Small intestine (tissue), 7 donors: ENCODE measurements at regions not wholly inside any gene's neighbourhood (a gene's known extent, or its start where the extent isn't known, plus 50 kb on each side); places are given as distances from the start of the nearest gene placed in this dataset.
"Not testable (repeated sequence)": the region's sequence is repeated elsewhere in the genome, so short reads cannot be mapped to it uniquely, and the experiment has no call there.

Source experiments
- DNase-seq, 2 donors: peaks; one replicate each; pipeline versions ENCODE4 v3.0.0 to v3.0.0-alpha.2; 2013
- FAIRE-seq: peaks from 2 replicates; lab custom pipeline; 2012; peaks lifted over from hg19 to GRCh38; lab: Jason Lieb, UNC
- H3K27ac ChIP-seq, 3 donors: one replicate each; pipeline ENCODE4 v1.5.1; 2013; ENCODE audit warnings: low read length in 2 of 3, mild to moderate bottlenecking in 2 of 3, control low read depth in 1 of 3, inconsistent platforms in 1 of 3, low read depth in 1 of 3, moderate library complexity in 1 of 3
- H3K27me3 ChIP-seq, 3 donors: one replicate each; pipeline ENCODE4 v1.6.1; 2013; ENCODE audit warnings: low read length in 3 of 3, inconsistent platforms in 1 of 3; ENCODE audit not compliant: control insufficient read depth in 3 of 3, insufficient read depth in 3 of 3
- H3K36me3 ChIP-seq, 3 donors: one replicate each; pipeline ENCODE4 v1.6.1; 2013; ENCODE audit warnings: low read length in 3 of 3, inconsistent platforms in 1 of 3, low read depth in 1 of 3, mild to moderate bottlenecking in 1 of 3, moderate library complexity in 1 of 3; ENCODE audit not compliant: control insufficient read depth in 3 of 3, insufficient read depth in 2 of 3
- H3K4me1 ChIP-seq, 3 donors: one replicate each; pipeline ENCODE4 v1.6.1; 2013; ENCODE audit warnings: low read length in 2 of 3, inconsistent platforms in 1 of 3, low read depth in 1 of 3, mild to moderate bottlenecking in 1 of 3, moderate library complexity in 1 of 3; ENCODE audit not compliant: control insufficient read depth in 3 of 3, insufficient read depth in 2 of 3
- H3K4me3 ChIP-seq, 3 donors: one replicate each; pipeline ENCODE4 v1.5.1; 2013; ENCODE audit warnings: low read length in 3 of 3, control low read depth in 1 of 3, inconsistent platforms in 1 of 3, low read depth in 1 of 3, mild to moderate bottlenecking in 1 of 3, moderate library complexity in 1 of 3
- H3K9me3 ChIP-seq, 2 donors: one replicate each; pipeline ENCODE4 v1.6.1; 2013; ENCODE audit warnings: low read depth in 1 of 2, low read length in 1 of 2; ENCODE audit not compliant: control insufficient read depth in 2 of 2, insufficient read depth in 1 of 2
- WGBS, 3 donors: extraction: QIAGEN DNeasy Blood & Tissue Kit; methylation state at CpG; one replicate each; pipeline ENCODE4 v1.1.7; 2013; 5-methylcytosine and 5-hydroxymethylcytosine counted together
- donor health status: healthy with polysubstance abuse.
- donor health status: control.
- donor health status: control.
- donor health status: Bipolar disorder and iron deficiency.
- donor health status: healthy.

DNA sequence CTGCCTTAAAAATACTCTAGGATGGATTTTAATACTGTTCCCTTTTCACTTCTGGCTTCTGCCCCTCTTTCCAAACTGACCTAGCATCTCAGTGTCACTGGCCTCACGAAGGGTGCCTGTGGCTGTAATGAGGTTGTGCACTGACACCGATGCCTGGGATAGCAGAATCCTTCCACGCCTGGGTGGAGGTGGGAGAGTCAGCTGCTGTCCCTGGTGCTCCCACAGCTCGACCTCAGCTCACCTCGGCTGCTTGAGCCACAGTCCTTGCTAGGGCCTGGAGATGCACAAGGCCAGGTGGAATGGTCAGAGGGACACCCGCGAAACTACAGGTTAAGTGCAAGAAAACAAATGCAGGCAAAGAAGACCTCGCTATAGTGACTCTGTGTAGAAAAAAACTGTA lies 123.4 kb upstream of the ACBD5 start:
- no peak for FAIRE-seq
- no peak for DNase-seq
- Histone ChIP-seq H3K36me3 (no peaks in the 10 kb centered on the region), H3K27me3 (no peaks in the 10 kb centered on the region), H3K27ac (no peak overlapping the region), H3K9me3 (no peaks in the 10 kb centered on the region), H3K4me1 (no peaks in the 10 kb centered on the region), H3K4me3 (no peak overlapping the region)
- 60 to 73% (median 71%) methylated on average over 8 of the region's 8 CpGs for WGBS, 3 donors

DNA sequence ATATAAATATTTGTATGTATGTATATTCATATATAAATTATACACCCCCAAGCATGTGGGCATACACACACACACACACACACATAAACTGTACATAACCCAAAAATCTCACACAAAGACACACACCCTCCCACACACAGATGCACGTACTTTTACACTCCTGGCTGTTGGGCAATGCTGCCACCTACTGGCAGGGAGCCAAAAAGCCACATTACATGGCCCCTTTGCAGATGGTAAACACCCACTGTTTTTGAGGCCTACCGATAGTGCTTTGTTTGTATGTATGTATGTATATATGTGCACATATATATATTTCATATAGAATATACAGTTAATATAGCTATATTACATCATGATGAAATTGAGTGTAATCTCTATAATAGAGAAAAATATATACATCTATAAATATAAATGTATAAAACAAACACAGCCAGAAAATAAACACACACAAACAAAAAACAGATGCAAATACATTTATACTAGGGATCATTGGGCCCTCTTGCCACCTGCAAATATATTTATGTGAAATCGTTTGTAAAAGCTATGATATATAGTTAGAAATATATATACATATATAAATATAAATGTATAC lies 120.1 kb upstream of the ACBD5 start:
- Histone ChIP-seq H3K9me3 (no peaks in the 10 kb centered on the region), H3K27ac (no peak overlapping the region), H3K4me1 (no peaks in the 10 kb centered on the region), H3K36me3 (no peaks in the 10 kb centered on the region), H3K4me3 (no peak overlapping the region), H3K27me3 (no peaks in the 10 kb centered on the region)
- DNase-seq (peak; percentile 82), FAIRE-seq (peak; percentile 77)
- 10 to 16% (median 10%) methylated on average over 3 of the region's 3 CpGs for WGBS, 3 donors

DNA sequence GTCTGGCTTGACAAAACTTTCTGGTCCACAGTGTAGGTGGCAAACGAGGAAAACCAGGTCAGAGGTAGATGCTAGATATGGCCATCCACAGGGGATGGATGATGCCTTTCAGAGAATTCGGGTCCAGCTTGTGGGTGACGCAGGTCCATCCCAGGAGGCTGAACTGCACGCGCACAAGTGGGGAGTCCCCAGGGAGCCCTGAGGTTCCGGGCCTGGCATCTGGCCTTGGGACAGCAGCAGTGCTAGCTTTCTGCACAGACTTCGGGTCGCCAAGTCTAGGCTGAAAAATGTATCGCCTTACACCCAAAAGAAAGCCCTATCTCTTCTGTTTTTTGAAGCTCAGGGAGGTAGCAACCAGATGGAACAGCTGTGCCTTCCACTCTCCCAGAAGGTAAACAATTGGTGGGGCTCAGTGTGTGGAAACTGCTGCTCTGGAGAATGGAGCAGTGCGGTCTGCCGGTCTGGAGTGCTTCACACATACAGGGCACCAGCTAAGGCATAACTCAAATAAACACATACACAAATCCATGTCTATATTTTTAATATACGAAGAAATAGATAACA lies 119.3 kb upstream of the ACBD5 start:
- Histone ChIP-seq H3K27ac (no peak overlapping the region), H3K27me3 (no peaks in the 10 kb centered on the region), H3K36me3 (no peaks in the 10 kb centered on the region), H3K4me3 (no peak overlapping the region), H3K4me1 (no peaks in the 10 kb centered on the region), H3K9me3 (no peaks in the 10 kb centered on the region)
- FAIRE-seq (no peak), DNase-seq (no peak)
- WGBS, 3 donors = 79 to 84% (median 83%) methylated on average over 12 of the region's 12 CpGs

DNA sequence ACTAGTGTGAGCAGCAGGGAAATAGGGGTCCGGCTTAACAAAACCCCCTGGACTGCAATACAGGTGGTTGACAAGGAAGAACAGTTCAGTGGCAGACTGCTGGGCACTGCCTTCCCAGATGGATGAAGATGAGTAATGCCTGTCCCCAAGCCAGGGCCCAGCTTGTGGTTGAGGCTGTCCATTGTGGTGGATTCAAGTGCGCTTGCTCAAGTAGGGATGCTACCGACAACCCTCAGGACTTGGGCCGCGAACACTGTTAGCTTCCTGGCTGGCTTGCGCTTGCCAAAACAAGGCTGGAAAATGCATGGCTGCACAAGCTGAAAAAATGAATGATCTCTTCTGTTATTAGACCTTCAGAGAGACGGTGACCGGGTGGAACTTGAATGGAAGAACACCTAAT lies 116.1 kb upstream of the ACBD5 start:
- Histone ChIP-seq H3K9me3 (no peaks in the 10 kb centered on the region), H3K36me3 (no peaks in the 10 kb centered on the region), H3K4me1 (no peaks in the 10 kb centered on the region), H3K27ac (no peak overlapping the region), H3K27me3 (peaks cover 0 to 2% (median 0%) of the 10 kb centered on the region in 3 donors), H3K4me3 (no peak overlapping the region)
- FAIRE-seq (no peak), DNase-seq (no peak)
- 95 to 96% (median 96%) methylated on average over 8 of the region's 8 CpGs for WGBS, 3 donors

DNA sequence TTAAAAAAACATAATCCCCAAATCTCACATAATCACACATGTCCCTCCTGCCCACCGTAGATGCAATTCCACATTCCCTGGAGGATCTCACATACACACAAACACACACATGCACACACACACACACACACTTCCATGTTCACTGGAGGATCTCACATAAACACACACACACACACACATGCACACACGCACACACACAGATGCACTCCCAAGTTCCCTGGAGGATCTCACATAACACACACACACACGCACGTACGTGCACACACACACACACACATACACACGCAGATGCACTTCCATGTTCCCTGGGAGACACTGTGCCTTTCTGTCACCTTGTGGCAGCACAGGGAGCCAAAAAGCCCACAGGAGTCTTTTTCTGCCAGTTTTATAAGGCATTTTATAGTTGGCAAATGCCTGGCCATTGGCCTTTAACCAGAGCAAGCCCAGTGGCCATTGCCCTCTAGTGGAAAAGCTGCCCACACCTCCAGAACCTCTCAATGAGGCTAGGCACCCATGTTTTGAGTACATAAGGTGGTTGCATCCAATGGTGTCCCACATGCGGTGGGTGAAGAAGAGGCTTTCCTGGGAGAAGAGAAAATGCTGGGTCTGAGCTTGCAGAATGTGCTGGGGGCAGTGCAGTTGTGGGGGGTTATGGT lies 115.4 kb upstream of the ACBD5 start:
- no peak for DNase-seq
- H3K4me1 ChIP-seq = no peaks in the 10 kb centered on the region
- H3K9me3 ChIP-seq = no peaks in the 10 kb centered on the region
- H3K4me3 ChIP-seq = no peak overlapping the region
- WGBS, 3 donors = 91 to 96% (median 93%) methylated on average over 7 of the region's 7 CpGs
- peaks cover 0 to 2% (median 0%) of the 10 kb centered on the region in 3 donors for H3K27me3 ChIP-seq
- H3K27ac ChIP-seq = no peak overlapping the region
- no peak for FAIRE-seq
- H3K36me3 ChIP-seq = no peaks in the 10 kb centered on the region

DNA sequence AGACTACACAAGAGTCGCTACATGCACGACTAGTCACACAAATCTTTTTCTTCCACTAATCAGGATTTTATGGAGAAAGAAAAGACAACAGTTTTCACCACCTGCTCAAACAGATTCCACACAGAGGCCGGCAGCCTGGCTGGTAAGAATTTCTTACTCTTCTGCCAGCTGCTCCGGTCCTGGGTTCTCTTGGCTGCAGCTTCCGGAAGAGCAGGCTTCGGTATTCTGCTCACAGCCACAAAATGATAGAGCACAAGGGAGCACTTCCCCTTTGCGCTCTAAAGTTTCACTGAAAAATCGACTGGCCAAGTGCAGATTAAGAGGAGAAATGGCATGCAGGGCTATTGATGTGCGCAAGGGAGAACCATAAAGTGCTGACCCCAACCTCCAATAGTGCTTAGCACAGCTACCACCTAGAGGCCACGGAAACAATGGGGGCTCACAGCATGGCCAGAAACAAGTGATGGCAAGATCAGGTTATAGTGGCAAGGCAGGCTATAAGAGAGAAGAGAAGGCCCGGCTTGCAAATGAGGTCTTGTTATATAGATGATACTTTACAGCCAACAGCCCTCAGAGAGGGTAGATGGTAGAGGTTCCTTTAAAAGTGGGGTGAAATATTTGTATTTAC lies 114.2 kb upstream of the ACBD5 start:
- DNase-seq, H3K4me3 ChIP-seq, H3K9me3 ChIP-seq, H3K27ac ChIP-seq, H3K4me1 ChIP-seq, H3K27me3 ChIP-seq, FAIRE-seq, H3K36me3 ChIP-seq: not testable (repeated sequence)
- 47 to 62% (median 50%) methylated on average over 10 to 11 of the region's 11 CpGs for WGBS, 3 donors

DNA sequence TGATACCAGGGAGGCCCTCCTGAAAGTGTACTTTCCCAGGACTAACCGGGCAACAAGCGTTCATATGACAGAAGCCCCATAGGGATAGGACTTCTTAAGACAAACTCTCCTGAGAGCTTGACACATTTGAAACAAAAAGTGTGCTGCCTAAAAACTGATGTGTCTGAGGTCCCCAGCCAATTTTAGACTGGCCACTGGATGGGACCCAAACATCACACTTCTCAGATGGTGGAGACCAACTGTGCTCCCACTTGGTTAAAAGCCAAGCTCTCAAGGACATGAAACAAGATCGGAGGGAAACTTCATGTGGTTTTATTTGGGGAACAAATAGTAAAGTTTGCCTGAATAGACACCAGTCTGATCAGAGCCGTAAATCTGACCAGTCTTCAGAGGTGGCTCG lies 113.5 kb upstream of the ACBD5 start:
- H3K9me3 ChIP-seq, H3K4me3 ChIP-seq, H3K4me1 ChIP-seq, H3K36me3 ChIP-seq, H3K27me3 ChIP-seq, DNase-seq, FAIRE-seq, H3K27ac ChIP-seq: not testable (repeated sequence)
- WGBS, 3 donors = 71 to 78% (median 71%) methylated on average over 5 of the region's 5 CpGs

DNA sequence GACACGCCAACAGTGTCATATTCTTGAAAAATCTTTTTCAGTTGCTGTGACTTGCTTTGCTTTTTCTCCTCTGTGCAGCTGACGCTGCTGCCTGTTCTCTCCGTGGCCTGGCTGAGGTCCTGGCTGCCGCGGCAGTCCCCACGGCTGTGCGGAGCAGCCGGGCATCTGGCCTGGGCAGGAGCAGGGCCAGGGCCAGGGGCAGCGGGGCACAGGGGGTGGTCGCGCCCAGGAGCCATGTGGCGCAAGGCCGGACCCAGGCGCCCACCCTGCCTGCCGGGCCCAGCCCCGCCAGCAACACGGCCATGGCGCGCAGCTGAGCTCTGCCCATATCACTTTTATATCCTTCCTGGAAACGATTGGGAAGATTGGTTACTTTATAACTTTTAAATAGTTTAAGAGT lies 109.4 kb upstream of the ACBD5 start:
- FAIRE-seq = no peak
- no peak for DNase-seq

More for the DNA sequence above, 109.4 kb upstream of the ACBD5 start:
- Histone ChIP-seq H3K9me3 (no peaks in the 10 kb centered on the region), H3K27me3 (peaks cover 0 to 2% (median 0%) of the 10 kb centered on the region in 3 donors), H3K36me3 (no peaks in the 10 kb centered on the region), H3K4me1 (no peaks in the 10 kb centered on the region), H3K4me3 (no peak overlapping the region), H3K27ac (no peak overlapping the region)
- WGBS, 3 donors = 88 to 93% (median 88%) methylated on average over 20 of the region's 20 CpGs
